ENCODE measurements at regions not wholly inside any gene's neighbourhood (a gene's known extent, or its start where the extent isn't known, plus 50 kb on each side); places are given as distances from the start of the nearest gene placed in this dataset.

DNA sequence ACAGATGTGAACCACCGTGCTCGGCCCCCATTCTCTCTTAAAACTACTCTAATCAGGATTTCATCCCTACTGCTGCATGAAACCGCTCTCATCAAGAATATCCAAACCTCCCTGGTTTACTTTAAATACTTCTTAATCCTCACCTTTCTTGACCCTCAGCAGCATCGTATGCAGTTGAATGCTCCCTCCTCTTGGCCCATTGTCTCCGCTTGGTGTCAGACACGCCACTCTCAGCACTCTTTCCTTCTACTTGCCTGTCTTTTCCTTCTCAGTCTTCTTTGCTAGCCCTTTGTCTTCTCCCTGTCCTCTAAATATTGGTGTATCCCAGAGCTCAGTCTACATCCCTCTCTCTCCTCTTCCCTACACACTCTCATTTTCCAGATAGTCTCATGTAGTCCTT, 314.9 kb downstream of the MRPL39 start:
- ATAC-seq (ENCODE audit: insufficient read depth, low read depth) (no peak), DNase-seq (no peak)
- no peak overlapping the region for H2AFZ ChIP-seq (ENCODE audit: low read depth, low read length)
- H3K4me1 ChIP-seq (ENCODE audit: insufficient read depth, low read length): no peaks in the 10 kb centered on the region
- no peak overlapping the region for H3K4me2 ChIP-seq (ENCODE audit: insufficient read depth, low read length)
- H3K4me3 ChIP-seq (ENCODE audit: low read depth in 1 of 2, low read length in 2 of 2): no peak overlapping the region
- H3K9ac ChIP-seq (ENCODE audit: low read depth, low read length): no peak overlapping the region
- H3K79me2 ChIP-seq (ENCODE audit: insufficient read depth, low read length): no peaks in the 10 kb centered on the region
- H3K27ac ChIP-seq (ENCODE audit: low read length): no peak overlapping the region
- no peaks in the 10 kb centered on the region for H3K36me3 ChIP-seq (ENCODE audit: insufficient read depth, low read length)
- no peaks in the 10 kb centered on the region for H3K27me3 ChIP-seq (ENCODE audit: insufficient read depth, low read length, poor library complexity)
- no peaks in the 10 kb centered on the region for H4K20me1 ChIP-seq (ENCODE audit: insufficient read depth, low read length)
- TF ChIP-seq, protein P1, sequence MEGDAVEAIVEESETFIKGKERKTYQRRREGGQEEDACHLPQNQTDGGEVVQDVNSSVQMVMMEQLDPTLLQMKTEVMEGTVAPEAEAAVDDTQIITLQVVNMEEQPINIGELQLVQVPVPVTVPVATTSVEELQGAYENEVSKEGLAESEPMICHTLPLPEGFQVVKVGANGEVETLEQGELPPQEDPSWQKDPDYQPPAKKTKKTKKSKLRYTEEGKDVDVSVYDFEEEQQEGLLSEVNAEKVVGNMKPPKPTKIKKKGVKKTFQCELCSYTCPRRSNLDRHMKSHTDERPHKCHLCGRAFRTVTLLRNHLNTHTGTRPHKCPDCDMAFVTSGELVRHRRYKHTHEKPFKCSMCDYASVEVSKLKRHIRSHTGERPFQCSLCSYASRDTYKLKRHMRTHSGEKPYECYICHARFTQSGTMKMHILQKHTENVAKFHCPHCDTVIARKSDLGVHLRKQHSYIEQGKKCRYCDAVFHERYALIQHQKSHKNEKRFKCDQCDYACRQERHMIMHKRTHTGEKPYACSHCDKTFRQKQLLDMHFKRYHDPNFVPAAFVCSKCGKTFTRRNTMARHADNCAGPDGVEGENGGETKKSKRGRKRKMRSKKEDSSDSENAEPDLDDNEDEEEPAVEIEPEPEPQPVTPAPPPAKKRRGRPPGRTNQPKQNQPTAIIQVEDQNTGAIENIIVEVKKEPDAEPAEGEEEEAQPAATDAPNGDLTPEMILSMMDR (IDR thresholded peaks at IDR 0.05; ENCODE audit: borderline replicate concordance, extremely low read depth, low read length, poor library complexity, severe bottlenecking): no peak
- TF ChIP-seq EZH2 (IDR thresholded peaks at IDR 0.05; ENCODE audit: borderline replicate concordance, low read depth, low read length, severe bottlenecking): no peak
- H3K9me3 ChIP-seq (ENCODE audit: insufficient read depth, low read length, severe bottlenecking): no peaks in the 10 kb centered on the region

DNA sequence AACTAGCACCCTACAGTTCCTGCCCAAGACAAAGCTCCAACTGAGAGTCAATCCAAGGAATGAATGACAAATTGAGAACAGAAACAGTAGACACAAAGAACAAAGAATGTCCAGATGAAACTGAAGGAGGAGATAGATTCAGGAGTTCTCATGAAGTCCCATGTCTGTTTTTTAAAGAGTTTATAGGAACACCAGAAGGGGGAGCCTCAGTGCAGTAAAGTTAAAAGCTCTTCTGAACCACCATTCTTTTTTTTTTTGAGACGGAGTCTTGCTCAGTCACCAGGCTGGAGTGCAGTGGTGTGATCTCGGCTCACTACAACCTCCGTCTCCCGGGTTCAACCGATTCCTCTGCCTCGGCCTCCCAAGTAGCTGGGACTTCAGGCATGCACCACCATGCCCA, 323.6 kb downstream of the MRPL39 start:
- Histone ChIP-seq H3K9ac (ENCODE audit: low read depth, low read length) (no peak overlapping the region), H3K27me3 (ENCODE audit: insufficient read depth, low read length, poor library complexity) (no peaks in the 10 kb centered on the region), H4K20me1 (ENCODE audit: insufficient read depth, low read length) (no peaks in the 10 kb centered on the region), H3K79me2 (ENCODE audit: insufficient read depth, low read length) (no peaks in the 10 kb centered on the region), H3K27ac (ENCODE audit: low read length) (no peak overlapping the region), H3K36me3 (ENCODE audit: insufficient read depth, low read length) (no peaks in the 10 kb centered on the region), H3K9me3 (ENCODE audit: insufficient read depth, low read length, severe bottlenecking) (no peaks in the 10 kb centered on the region), H2AFZ (ENCODE audit: low read depth, low read length) (no peak overlapping the region), H3K4me3 (ENCODE audit: low read depth in 1 of 2, low read length in 2 of 2) (no peak overlapping the region), H3K4me2 (ENCODE audit: insufficient read depth, low read length) (no peak overlapping the region), H3K4me1 (ENCODE audit: insufficient read depth, low read length) (no peaks in the 10 kb centered on the region)
- no peak for DNase-seq
- TF ChIP-seq, protein P1 (IDR thresholded peaks at IDR 0.05; ENCODE audit: borderline replicate concordance, extremely low read depth, low read length, poor library complexity, severe bottlenecking): peak; percentile 34
- TF ChIP-seq EZH2 (IDR thresholded peaks at IDR 0.05; ENCODE audit: borderline replicate concordance, low read depth, low read length, severe bottlenecking): no peak
- ATAC-seq (ENCODE audit: insufficient read depth, low read depth): 0 out of 3 replicates have a peak, but pooled peaks have one; percentile 35

DNA sequence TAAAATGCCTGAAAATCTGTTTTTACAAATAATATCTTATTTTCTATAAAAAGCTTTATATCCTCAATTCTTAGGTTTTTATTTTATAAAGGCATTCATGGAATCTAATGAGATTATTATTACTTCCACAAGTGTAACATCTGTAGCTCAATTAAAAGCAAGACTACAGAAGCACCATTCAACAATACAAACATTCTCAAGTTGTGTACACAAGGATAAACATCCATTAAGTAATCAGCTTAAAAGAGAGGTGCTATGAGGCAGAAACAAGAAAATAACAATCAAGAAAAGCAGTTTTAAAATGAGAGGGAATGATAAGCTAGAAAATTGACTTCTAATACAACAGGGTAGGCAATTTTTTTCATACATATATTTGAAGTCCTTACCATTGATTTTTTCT, 326.1 kb downstream of the MRPL39 start:
- no peaks in the 10 kb centered on the region for H3K27me3 ChIP-seq (ENCODE audit: insufficient read depth, low read length, poor library complexity)
- H2AFZ ChIP-seq (ENCODE audit: low read depth, low read length): no peak overlapping the region
- no peak for ATAC-seq (ENCODE audit: insufficient read depth, low read depth)
- no peaks in the 10 kb centered on the region for H3K36me3 ChIP-seq (ENCODE audit: insufficient read depth, low read length)
- no peaks in the 10 kb centered on the region for H3K9me3 ChIP-seq (ENCODE audit: insufficient read depth, low read length, severe bottlenecking)
- H3K4me2 ChIP-seq (ENCODE audit: insufficient read depth, low read length): no peak overlapping the region
- DNase-seq: no peak
- no peak overlapping the region for H3K9ac ChIP-seq (ENCODE audit: low read depth, low read length)
- H3K79me2 ChIP-seq (ENCODE audit: insufficient read depth, low read length): no peaks in the 10 kb centered on the region
- no peaks in the 10 kb centered on the region for H4K20me1 ChIP-seq (ENCODE audit: insufficient read depth, low read length)
- TF ChIP-seq EZH2 (IDR thresholded peaks at IDR 0.05; ENCODE audit: borderline replicate concordance, low read depth, low read length, severe bottlenecking): no peak
- TF ChIP-seq, protein P1 (IDR thresholded peaks at IDR 0.05; ENCODE audit: borderline replicate concordance, extremely low read depth, low read length, poor library complexity, severe bottlenecking): no peak
- no peak overlapping the region for H3K27ac ChIP-seq (ENCODE audit: low read length)
- no peak overlapping the region for H3K4me3 ChIP-seq (ENCODE audit: low read depth in 1 of 2, low read length in 2 of 2)
- H3K4me1 ChIP-seq (ENCODE audit: insufficient read depth, low read length): no peaks in the 10 kb centered on the region

DNA sequence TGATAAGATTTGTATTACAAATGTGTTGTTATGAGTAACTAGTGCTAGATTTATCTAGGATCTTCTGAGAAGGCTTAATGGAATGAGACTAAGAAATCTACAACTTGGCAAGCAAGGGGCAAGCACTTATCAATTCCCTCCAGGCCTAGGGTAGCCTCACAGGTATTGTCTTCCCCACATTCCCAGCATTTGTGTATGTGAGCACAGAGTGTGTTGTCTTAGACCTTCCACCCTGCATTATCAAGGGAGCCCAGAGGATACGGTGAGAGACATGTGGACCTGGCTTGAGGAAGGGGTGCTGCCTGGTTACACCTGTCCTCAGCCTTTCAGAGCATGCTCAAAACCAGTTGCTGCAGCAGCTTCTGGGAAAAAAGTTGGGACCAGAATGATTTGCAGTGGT, 327.2 kb downstream of the MRPL39 start:
- no peaks in the 10 kb centered on the region for H3K79me2 ChIP-seq (ENCODE audit: insufficient read depth, low read length)
- H3K27ac ChIP-seq (ENCODE audit: low read length): no peak overlapping the region
- DNase-seq: no peak
- no peaks in the 10 kb centered on the region for H3K27me3 ChIP-seq (ENCODE audit: insufficient read depth, low read length, poor library complexity)
- H3K9me3 ChIP-seq (ENCODE audit: insufficient read depth, low read length, severe bottlenecking): no peaks in the 10 kb centered on the region
- no peaks in the 10 kb centered on the region for H4K20me1 ChIP-seq (ENCODE audit: insufficient read depth, low read length)
- H3K4me2 ChIP-seq (ENCODE audit: insufficient read depth, low read length): no peak overlapping the region
- no peak overlapping the region for H3K4me3 ChIP-seq (ENCODE audit: low read depth in 1 of 2, low read length in 2 of 2)
- TF ChIP-seq, protein P1 (IDR thresholded peaks at IDR 0.05; ENCODE audit: borderline replicate concordance, extremely low read depth, low read length, poor library complexity, severe bottlenecking): no peak
- TF ChIP-seq EZH2 (IDR thresholded peaks at IDR 0.05; ENCODE audit: borderline replicate concordance, low read depth, low read length, severe bottlenecking): no peak
- no peaks in the 10 kb centered on the region for H3K4me1 ChIP-seq (ENCODE audit: insufficient read depth, low read length)
- no peak for ATAC-seq (ENCODE audit: insufficient read depth, low read depth)
- H3K36me3 ChIP-seq (ENCODE audit: insufficient read depth, low read length): no peaks in the 10 kb centered on the region
- no peak overlapping the region for H2AFZ ChIP-seq (ENCODE audit: low read depth, low read length)
- no peak overlapping the region for H3K9ac ChIP-seq (ENCODE audit: low read depth, low read length)

Data from DND-41 (cell line).